RWPE2 (cell line): ENCODE measurements at regions not wholly inside any gene's neighbourhood (a gene's known extent, or its start where the extent isn't known, plus 50 kb on each side); places are given as distances from the start of the nearest gene placed in this dataset.

Experiments used
- ATAC-seq: fragments of 200-7000 bp; cut with Tn5 transposase; 3 replicates; pipeline ENCODE4 v1.9.1; 2021; ENCODE audit warnings: low read depth
- DNase-seq: peaks from one replicate; pipeline ENCODE4 v3.0.0-alpha.2; 2020; ENCODE audit warnings: low spot score
- H3K27ac ChIP-seq: fragments of 450-650 bp; 2 replicates; pipeline ENCODE4 v1.5.1; 2017; ENCODE audit warnings: mild to moderate bottlenecking; ENCODE audit not compliant: poor library complexity, severe bottlenecking
- H3K27me3 ChIP-seq: fragments of 250-450 bp; sonication (Bioruptor Pico); 2 replicates; pipeline ENCODE4 v1.5.1; 2021; ENCODE audit warnings: mild to moderate bottlenecking, moderate library complexity; ENCODE audit not compliant: insufficient read depth, poor library complexity, severe bottlenecking
- H3K36me3 ChIP-seq: fragments of 250-450 bp; sonication (Bioruptor Pico); 2 replicates; pipeline ENCODE4 v1.5.1; 2020; ENCODE audit warnings: low read depth, mild to moderate bottlenecking, moderate library complexity
- H3K4me1 ChIP-seq: fragments of 250-450 bp; sonication (Bioruptor Pico); 2 replicates; pipeline ENCODE4 v1.5.1; 2021; ENCODE audit warnings: mild to moderate bottlenecking, moderate library complexity; ENCODE audit not compliant: insufficient read depth, poor library complexity, severe bottlenecking
- H3K4me3 ChIP-seq: fragments of 250-450 bp; sonication (Bioruptor Pico); 2 replicates; pipeline ENCODE4 v1.5.1; 2021; ENCODE audit warnings: mild to moderate bottlenecking, moderate library complexity; ENCODE audit not compliant: severe bottlenecking
- H3K9me3 ChIP-seq: fragments of 250-450 bp; sonication (Bioruptor Pico); 2 replicates; pipeline ENCODE4 v1.5.1; 2021; ENCODE audit warnings: mild to moderate bottlenecking, moderate library complexity; ENCODE audit not compliant: severe bottlenecking
- TF ChIP-seq, protein P1 (sequence below): fragments of 450-650 bp; IDR thresholded peaks from one replicate; pipeline ENCODE4 v1.5.1; 2017; ENCODE audit warnings: mild to moderate bottlenecking, moderate library complexity; ENCODE audit not compliant: poor library complexity, severe bottlenecking

DNA sequence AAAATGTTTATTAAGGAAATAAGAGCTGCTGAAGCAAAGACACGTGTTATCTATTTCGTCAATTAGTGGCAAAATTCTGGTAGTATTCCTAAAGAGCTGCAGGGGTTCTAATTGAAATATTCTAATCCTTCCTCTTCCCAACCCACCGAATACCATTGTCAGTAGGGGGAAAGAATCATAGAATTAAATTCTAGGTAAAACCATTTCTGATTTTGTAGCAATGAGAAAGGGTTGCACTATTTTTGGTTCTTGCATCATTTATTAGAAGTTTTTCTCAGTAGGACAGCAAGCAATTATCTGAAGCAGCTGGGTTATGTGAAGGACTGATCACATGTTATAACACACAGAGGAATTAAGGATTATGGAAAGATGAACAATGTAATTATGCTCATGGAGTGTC, 80.3 kb upstream of the SEMA6A start:
- Histone ChIP-seq H3K27me3 (peaks cover 16% of the 10 kb centered on the region), H3K9me3 (no peaks in the 10 kb centered on the region), H3K27ac (no peak overlapping the region), H3K4me3 (no peak overlapping the region), H3K36me3 (no peaks in the 10 kb centered on the region), H3K4me1 (no peaks in the 10 kb centered on the region)
- TF ChIP-seq, protein P1, sequence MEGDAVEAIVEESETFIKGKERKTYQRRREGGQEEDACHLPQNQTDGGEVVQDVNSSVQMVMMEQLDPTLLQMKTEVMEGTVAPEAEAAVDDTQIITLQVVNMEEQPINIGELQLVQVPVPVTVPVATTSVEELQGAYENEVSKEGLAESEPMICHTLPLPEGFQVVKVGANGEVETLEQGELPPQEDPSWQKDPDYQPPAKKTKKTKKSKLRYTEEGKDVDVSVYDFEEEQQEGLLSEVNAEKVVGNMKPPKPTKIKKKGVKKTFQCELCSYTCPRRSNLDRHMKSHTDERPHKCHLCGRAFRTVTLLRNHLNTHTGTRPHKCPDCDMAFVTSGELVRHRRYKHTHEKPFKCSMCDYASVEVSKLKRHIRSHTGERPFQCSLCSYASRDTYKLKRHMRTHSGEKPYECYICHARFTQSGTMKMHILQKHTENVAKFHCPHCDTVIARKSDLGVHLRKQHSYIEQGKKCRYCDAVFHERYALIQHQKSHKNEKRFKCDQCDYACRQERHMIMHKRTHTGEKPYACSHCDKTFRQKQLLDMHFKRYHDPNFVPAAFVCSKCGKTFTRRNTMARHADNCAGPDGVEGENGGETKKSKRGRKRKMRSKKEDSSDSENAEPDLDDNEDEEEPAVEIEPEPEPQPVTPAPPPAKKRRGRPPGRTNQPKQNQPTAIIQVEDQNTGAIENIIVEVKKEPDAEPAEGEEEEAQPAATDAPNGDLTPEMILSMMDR: no peak
- ATAC-seq (no peak), DNase-seq (no peak)

DNA sequence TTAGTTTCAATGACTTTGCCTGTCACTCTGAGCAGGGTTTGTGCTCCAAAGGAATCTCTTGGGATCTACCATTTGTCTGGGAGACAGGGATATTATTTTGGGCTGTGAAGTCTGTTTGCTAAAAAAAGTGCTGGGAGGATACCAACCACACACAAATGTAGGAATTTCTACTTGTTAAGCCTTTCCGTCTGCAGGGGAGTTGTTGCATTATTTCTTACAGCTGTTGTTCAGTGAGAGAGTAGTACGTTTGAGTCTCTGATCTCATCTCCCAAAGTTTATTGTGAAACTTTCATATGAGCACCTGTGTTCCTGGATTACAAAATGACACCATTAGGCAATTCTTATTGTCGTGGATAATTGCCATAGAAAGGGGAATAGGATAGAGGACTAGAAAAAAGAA, 78.3 kb upstream of the SEMA6A start:
- H3K27me3 ChIP-seq: peaks cover 25% of the 10 kb centered on the region
- TF ChIP-seq, protein P1: no peak
- DNase-seq (no peak), ATAC-seq (no peak)
- no peaks in the 10 kb centered on the region for H3K4me1 ChIP-seq
- no peaks in the 10 kb centered on the region for H3K36me3 ChIP-seq
- no peak overlapping the region for H3K4me3 ChIP-seq
- H3K9me3 ChIP-seq: no peaks in the 10 kb centered on the region
- H3K27ac ChIP-seq: no peak overlapping the region

DNA sequence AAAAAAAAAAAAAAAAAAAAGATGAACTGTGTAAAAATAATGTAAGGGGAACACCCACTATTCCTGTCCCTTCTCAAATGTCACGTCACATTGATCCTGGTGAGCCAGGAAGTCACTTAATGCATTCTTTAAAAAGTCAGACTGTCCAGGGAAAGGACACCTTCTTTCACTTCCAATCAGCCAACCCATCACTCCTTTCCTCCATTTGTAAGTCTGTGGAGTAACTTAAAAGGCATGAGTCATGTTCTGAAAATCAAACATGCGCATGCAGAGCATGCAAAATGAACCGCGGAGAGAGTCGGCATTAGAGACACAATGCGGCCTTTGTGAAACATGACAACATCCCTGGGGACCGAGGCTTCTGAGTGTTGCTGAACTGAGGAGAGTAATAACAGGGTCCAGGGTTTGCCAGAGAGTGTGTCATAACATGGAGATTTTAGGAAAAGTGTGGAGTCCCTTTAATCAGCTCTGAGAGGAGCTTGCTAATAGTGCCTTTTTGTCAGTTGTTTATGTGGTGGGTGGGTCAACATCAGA, 77.6 kb upstream of the SEMA6A start:
- Histone ChIP-seq H3K4me1 (no peaks in the 10 kb centered on the region), H3K36me3 (no peaks in the 10 kb centered on the region), H3K9me3 (no peaks in the 10 kb centered on the region), H3K27me3 (peaks cover 25% of the 10 kb centered on the region), H3K27ac (no peak overlapping the region), H3K4me3 (no peak overlapping the region)
- TF ChIP-seq, protein P1: no peak
- peak; percentile 67 for ATAC-seq
- DNase-seq: no peak

DNA sequence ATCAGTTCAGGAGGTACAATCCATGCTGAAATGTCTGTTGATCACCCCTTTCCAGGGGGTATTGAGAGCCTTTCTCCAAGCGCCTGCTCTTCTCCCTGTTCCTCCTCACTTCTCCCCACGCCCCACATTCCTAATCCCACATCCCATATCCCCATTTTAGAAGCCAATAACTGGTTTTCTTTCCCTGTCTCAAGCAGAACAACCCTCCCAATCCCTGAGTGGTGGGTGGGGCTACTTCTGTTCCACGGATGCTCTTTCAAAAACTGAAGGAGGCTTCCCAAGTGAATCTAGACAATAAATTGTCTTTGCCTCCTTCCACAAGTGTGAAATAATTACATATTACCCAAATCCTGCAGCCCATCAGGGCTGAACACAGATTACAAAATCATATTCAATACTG, 77.0 kb upstream of the SEMA6A start:
- no peak overlapping the region for H3K4me3 ChIP-seq
- H3K27me3 ChIP-seq: peaks cover 25% of the 10 kb centered on the region
- H3K9me3 ChIP-seq: no peaks in the 10 kb centered on the region
- no peaks in the 10 kb centered on the region for H3K36me3 ChIP-seq
- DNase-seq (no peak), ATAC-seq (no peak)
- TF ChIP-seq, protein P1: no peak
- no peaks in the 10 kb centered on the region for H3K4me1 ChIP-seq
- H3K27ac ChIP-seq: no peak overlapping the region

DNA sequence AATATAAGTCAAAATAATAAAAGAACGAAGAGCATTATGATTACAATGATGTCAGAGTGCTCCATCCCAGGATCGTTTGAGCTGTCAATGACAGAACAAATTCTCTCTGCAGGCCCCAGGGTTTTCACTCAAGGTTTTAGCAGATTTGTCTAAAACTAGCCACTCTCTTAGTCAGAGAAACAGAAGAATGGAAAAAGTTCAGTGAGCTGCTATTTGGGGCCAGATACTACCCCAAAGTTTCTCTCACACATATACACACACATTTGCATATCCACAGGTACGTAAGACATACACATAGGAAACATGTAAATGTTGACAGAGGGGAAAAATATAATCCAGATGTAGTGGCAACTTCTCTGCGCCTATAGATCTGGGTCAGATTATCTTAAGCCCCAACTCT, 76.3 kb upstream of the SEMA6A start:
- Histone ChIP-seq H3K36me3 (no peaks in the 10 kb centered on the region), H3K27ac (no peak overlapping the region), H3K9me3 (no peaks in the 10 kb centered on the region), H3K4me1 (no peaks in the 10 kb centered on the region), H3K4me3 (no peak overlapping the region), H3K27me3 (peaks cover 25% of the 10 kb centered on the region)
- ATAC-seq (no peak), DNase-seq (no peak)
- TF ChIP-seq, protein P1: no peak
